GM12878 (cell line): ENCODE measurements at regions not wholly inside any gene's neighbourhood (a gene's known extent, or its start where the extent isn't known, plus 50 kb on each side); places are given as distances from the start of the nearest gene placed in this dataset.

Experiments
- BCL11A ChIP-seq: IDR thresholded peaks from 2 replicates; pipeline ENCODE4 v1.6.1; 2011; ENCODE audit warnings: low read depth, low read length
- CBX3 ChIP-seq: fragments of 200-600 bp; sonication (generic); IDR thresholded peaks from 2 replicates; pipeline ENCODE4 v1.6.1; 2016; ENCODE audit warnings: low read depth, borderline replicate concordance
- FOS ChIP-seq: IDR thresholded peaks from 3 replicates; pipeline ENCODE4 v1.6.1; 2011; ENCODE audit warnings: borderline replicate concordance; ENCODE audit not compliant: insufficient read length; ENCODE audit errors: extremely low read depth
- FOXM1 ChIP-seq: IDR thresholded peaks from 2 replicates; pipeline ENCODE4 v1.6.1; 2012; ENCODE audit warnings: low read depth, mild to moderate bottlenecking, inconsistent platforms, low read length, moderate library complexity
- GATAD2B ChIP-seq: fragments of 450-650 bp; conservative IDR thresholded peaks from 2 replicates; pipeline ENCODE4 v1.6.1; 2017; ENCODE audit warnings: low read depth, mild to moderate bottlenecking, moderate library complexity
- MEF2B ChIP-seq: fragments of 450-650 bp; IDR thresholded peaks from 2 replicates; pipeline ENCODE4 v1.6.1; 2018; ENCODE audit warnings: mild to moderate bottlenecking, moderate library complexity; ENCODE audit not compliant: partially characterized antibody, poor library complexity, severe bottlenecking
- MLLT1 ChIP-seq: fragments of 450-650 bp; IDR thresholded peaks from 2 replicates; pipeline ENCODE4 v1.6.1; 2016; ENCODE audit warnings: mild to moderate bottlenecking
- MTA2 ChIP-seq: fragments of 450-650 bp; IDR thresholded peaks from 2 replicates; pipeline ENCODE4 v1.6.1; 2016; ENCODE audit warnings: low read depth, mild to moderate bottlenecking, moderate library complexity
- NKRF ChIP-seq: fragments of 450-650 bp; conservative IDR thresholded peaks from 2 replicates; pipeline ENCODE4 v1.6.1; 2017; ENCODE audit warnings: mild to moderate bottlenecking, moderate library complexity
- NRF1 ChIP-seq: conservative IDR thresholded peaks from 2 replicates; pipeline ENCODE4 v1.6.1; 2011; ENCODE audit warnings: mild to moderate bottlenecking, low read depth, low read length, improper control_type of control experiment
- PAX5 ChIP-seq: IDR thresholded peaks from 2 replicates; pipeline ENCODE4 v1.6.1; 2011; ENCODE audit warnings: low read depth, low read length, borderline replicate concordance
- RAD51 ChIP-seq: fragments of 450-650 bp; IDR thresholded peaks from 2 replicates; pipeline ENCODE4 v1.6.1; 2016; ENCODE audit warnings: moderate library complexity, mild to moderate bottlenecking, inconsistent platforms
- RCOR1 ChIP-seq: conservative IDR thresholded peaks from 2 replicates; pipeline ENCODE4 v1.6.1; 2012; ENCODE audit warnings: low read depth, low read length, improper control_type of control experiment
- RELA ChIP-seq: fragments of 450-650 bp; IDR thresholded peaks from 2 replicates; pipeline ENCODE4 v1.8.0; 2014; ENCODE audit warnings: borderline replicate concordance; ENCODE audit not compliant: partially characterized antibody
- RFX5 ChIP-seq: IDR thresholded peaks from 2 replicates; pipeline ENCODE4 v1.6.1; 2011; ENCODE audit warnings: low read depth, low read length, improper control_type of control experiment
- SMC3 ChIP-seq: IDR thresholded peaks from 2 replicates; pipeline ENCODE4 v1.6.1; 2011; ENCODE audit warnings: low read length, improper control_type of control experiment, borderline replicate concordance
- TCF3 ChIP-seq: IDR thresholded peaks from 2 replicates; pipeline ENCODE4 v1.6.1; 2012; ENCODE audit warnings: low read depth, mild to moderate bottlenecking, low read length, borderline replicate concordance; ENCODE audit not compliant: insufficient read depth
- TCF7 ChIP-seq: IDR thresholded peaks from 2 replicates; pipeline ENCODE4 v1.6.1; 2014; ENCODE audit warnings: antibody characterized with exemption, borderline replicate concordance
- ZBTB4 ChIP-seq: fragments of 450-650 bp; formaldehyde crosslinking; IDR thresholded peaks from 2 replicates; pipeline ENCODE4 v1.4.0; 2022; ENCODE audit warnings: mild to moderate bottlenecking, moderate library complexity
- ZNF217 ChIP-seq: fragments of 450-650 bp; IDR thresholded peaks from 2 replicates; pipeline ENCODE4 v1.6.1; 2017; ENCODE audit warnings: antibody characterized with exemption, mild to moderate bottlenecking
- ZNF24 ChIP-seq: fragments of 450-650 bp; IDR thresholded peaks from 2 replicates; pipeline ENCODE4 v1.6.1; 2017; ENCODE audit warnings: antibody characterized with exemption, mild to moderate bottlenecking
- TF ChIP-seq, protein P1 (sequence below): fragments of 450-650 bp; formaldehyde crosslinking; IDR thresholded peaks from 2 replicates; pipeline ENCODE4 v1.5.0; 2022; ENCODE audit warnings: mild to moderate bottlenecking, missing genetic modification characterization

DNA sequence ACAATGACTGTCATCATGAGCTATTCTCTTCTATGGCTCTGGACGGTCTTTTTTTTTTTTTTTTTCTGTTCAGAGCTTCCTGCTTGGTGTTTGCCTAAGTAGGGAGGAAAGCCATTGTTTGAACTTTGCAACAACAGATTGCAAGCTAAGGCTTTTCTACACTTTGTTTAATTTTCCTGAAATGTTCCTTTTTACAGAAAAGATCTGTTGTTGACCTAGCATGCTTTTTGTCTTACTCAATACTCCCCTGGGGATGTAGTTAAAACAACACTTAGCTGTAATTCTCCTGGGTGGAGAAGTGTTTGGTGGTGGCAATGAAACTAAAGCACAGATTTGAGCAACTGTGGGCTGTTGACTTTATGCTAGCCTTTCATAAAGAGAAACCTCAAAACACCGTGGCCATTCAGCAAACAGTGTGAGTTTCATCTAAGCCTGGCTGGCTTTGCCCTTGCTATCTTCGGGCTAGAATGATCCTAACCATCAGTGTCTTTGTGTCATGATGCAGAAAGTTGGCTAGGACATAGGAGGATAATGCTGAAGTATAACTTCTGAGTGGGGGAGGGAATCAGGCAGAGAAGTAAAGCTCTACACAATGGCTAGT is 110.5 kb downstream of the ANXA3 start (continued):
- TF ChIP-seq, protein P1, sequence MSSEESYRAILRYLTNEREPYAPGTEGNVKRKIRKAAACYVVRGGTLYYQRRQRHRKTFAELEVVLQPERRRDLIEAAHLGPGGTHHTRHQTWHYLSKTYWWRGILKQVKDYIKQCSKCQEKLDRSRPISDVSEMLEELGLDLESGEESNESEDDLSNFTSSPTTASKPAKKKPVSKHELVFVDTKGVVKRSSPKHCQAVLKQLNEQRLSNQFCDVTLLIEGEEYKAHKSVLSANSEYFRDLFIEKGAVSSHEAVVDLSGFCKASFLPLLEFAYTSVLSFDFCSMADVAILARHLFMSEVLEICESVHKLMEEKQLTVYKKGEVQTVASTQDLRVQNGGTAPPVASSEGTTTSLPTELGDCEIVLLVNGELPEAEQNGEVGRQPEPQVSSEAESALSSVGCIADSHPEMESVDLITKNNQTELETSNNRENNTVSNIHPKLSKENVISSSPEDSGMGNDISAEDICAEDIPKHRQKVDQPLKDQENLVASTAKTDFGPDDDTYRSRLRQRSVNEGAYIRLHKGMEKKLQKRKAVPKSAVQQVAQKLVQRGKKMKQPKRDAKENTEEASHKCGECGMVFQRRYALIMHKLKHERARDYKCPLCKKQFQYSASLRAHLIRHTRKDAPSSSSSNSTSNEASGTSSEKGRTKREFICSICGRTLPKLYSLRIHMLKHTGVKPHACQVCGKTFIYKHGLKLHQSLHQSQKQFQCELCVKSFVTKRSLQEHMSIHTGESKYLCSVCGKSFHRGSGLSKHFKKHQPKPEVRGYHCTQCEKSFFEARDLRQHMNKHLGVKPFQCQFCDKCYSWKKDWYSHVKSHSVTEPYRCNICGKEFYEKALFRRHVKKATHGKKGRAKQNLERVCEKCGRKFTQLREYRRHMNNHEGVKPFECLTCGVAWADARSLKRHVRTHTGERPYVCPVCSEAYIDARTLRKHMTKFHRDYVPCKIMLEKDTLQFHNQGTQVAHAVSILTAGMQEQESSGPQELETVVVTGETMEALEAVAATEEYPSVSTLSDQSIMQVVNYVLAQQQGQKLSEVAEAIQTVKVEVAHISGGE (CRISPR knock-in tag), result no peak
- TF ChIP-seq MEF2B (peak; percentile 94), RCOR1 (peak; percentile 95; the same call in 1 of the 2 replicates), BCL11A (peak; percentile 73), RAD51 (no peak), FOXM1 (peak; percentile 49; the same call in 1 of the 2 replicates), ZNF217 (peak; percentile 92), TCF7 (no peak), GATAD2B (no peak), PAX5 (peak; percentile 78), NRF1 (no peak), RELA (no peak), CBX3 (no peak), RFX5 (no peak), NKRF (no peak), ZNF24 (peak; percentile 28; the same call in 1 of the 2 replicates), SMC3 (0 out of 2 replicates have a peak, but pooled peaks have one; percentile 20), MLLT1 (peak; percentile 62), TCF3 (no peak), ZBTB4 (CRISPR knock-in tag) (no peak), MTA2 (peak; percentile 69), FOS (no peak)
